Stomach (tissue), 8 donors: ENCODE measurements at regions not wholly inside any gene's neighbourhood (a gene's known extent, or its start where the extent isn't known, plus 50 kb on each side); places are given as distances from the start of the nearest gene placed in this dataset.

Experiments used
- DNase-seq, 2 donors: peaks; one replicate each; pipeline versions ENCODE4 v3.0.0 to v3.0.0-alpha.2; 2013 to 2019
- H3K27ac ChIP-seq, 5 donors: fragments of 200-600 bp in 4 of 5; sonication (generic) in 4 of 5; one replicate each; pipeline ENCODE4 v1.5.1; 2013 to 2019; ENCODE audit warnings: mild to moderate bottlenecking in 1 of 5, moderate library complexity in 1 of 5
- H3K27me3 ChIP-seq, 3 donors: fragments of 200-600 bp; sonication (generic); one replicate each; pipeline ENCODE4 v1.5.1; 2017 to 2019; ENCODE audit warnings: mixed run types in 1 of 3
- H3K36me3 ChIP-seq, 4 donors: fragments of 200-600 bp; sonication (generic); 1 replicate in 3 of 4; 2 replicates in 1 of 4; pipeline ENCODE4 v1.5.1; 2016 to 2019
- H3K4me1 ChIP-seq, 4 donors: fragments of 200-600 bp; sonication (generic); one replicate each; pipeline ENCODE4 v1.5.1; 2016 to 2019
- H3K4me3 ChIP-seq, 4 donors: fragments of 200-600 bp; sonication (generic) in 3 of 4; one replicate each; pipeline ENCODE4 v1.5.1; 2016 to 2019; ENCODE audit warnings: mild to moderate bottlenecking in 1 of 4
- H3K9me3 ChIP-seq, 4 donors: fragments of 200-600 bp; sonication (generic); one replicate each; pipeline ENCODE4 v1.5.1; 2016 to 2019
- EP300 ChIP-seq: sonication (generic); formaldehyde crosslinking; IDR thresholded peaks from one replicate; pipeline ENCODE4 v1.6.1; 2017; ENCODE audit warnings: antibody characterized with exemption
- POLR2A ChIP-seq, 4 donors: fragments of 450-650 bp; IDR thresholded peaks; one replicate each; pipeline ENCODE4 v1.6.1; 2016; ENCODE audit warnings: antibody characterized with exemption in 4 of 4, control low read depth in 2 of 4, mild to moderate bottlenecking in 1 of 4, moderate library complexity in 1 of 4
- POLR2AphosphoS5 ChIP-seq, 3 donors: sonication (generic); formaldehyde crosslinking; IDR thresholded peaks; one replicate each; pipeline ENCODE4 v1.6.1; 2016; ENCODE audit warnings: antibody characterized with exemption in 3 of 3
- WGBS, 5 donors: extraction: QIAGEN DNeasy Blood & Tissue Kit in 3 of 5; methylation state at CpG; one replicate each; pipeline versions ENCODE4 v1.1.5 to v1.1.7; 2013 to 2018; 5-methylcytosine and 5-hydroxymethylcytosine counted together
- intact Hi-C: fragments of 100-400 bp; cut with DNase I; formaldehyde crosslinking; loops from one replicate; pipeline ENCODE4 v1.15.1; 2023; ENCODE audit warnings: low total_unique reads
- TF ChIP-seq, protein P1 (sequence below), 7 experiments: fragments of 450-650 bp in 4 of 7; fragments of 200-600 bp in 3 of 7; sonication (generic) in 3 of 7; IDR thresholded peaks; one replicate each; pipeline ENCODE4 v1.5.1; 2016 to 2019; ENCODE audit warnings: antibody characterized with exemption in 7 of 7, control low read depth in 2 of 7, mild to moderate bottlenecking in 1 of 7
- donor health status: healthy with polysubstance abuse.
- donor health status: Bipolar disorder and iron deficiency.
- donor health status: healthy.

DNA sequence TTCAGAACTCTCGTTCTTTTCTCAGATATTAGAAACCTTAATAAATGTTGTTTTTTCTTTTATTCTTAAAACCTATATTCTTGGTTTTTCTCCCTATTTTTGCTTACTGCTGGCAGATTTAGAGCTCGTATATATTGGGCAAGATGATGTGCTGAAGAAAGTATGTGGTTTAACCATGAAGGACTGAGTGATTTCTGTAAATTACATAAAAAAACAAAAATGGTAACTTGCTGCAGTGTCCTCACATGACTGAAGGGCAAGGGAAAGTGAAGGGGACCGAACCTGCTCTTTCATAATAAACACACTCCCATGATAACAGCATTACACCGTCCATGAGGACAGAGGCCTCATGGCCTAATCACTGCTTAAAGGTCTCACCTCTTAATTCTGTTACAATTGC is 393.8 kb upstream of the ZNF608 start:
- H3K27ac ChIP-seq: no peak overlapping the region
- H3K36me3 ChIP-seq: no peaks in the 10 kb centered on the region
- no peak for DNase-seq
- WGBS, 5 donors: 73 to 82% (median 77%) methylated on average over 4 of the region's 4 CpGs
- no peaks in the 10 kb centered on the region for H3K4me1 ChIP-seq
- H3K27me3 ChIP-seq: no peaks in the 10 kb centered on the region
- H3K9me3 ChIP-seq: no peaks in the 10 kb centered on the region
- no peak for TF ChIP-seq POLR2AphosphoS5 (IDR thresholded peaks at IDR 0.05)
- TF ChIP-seq POLR2A (IDR thresholded peaks at IDR 0.05): no peak
- TF ChIP-seq, protein P1, sequence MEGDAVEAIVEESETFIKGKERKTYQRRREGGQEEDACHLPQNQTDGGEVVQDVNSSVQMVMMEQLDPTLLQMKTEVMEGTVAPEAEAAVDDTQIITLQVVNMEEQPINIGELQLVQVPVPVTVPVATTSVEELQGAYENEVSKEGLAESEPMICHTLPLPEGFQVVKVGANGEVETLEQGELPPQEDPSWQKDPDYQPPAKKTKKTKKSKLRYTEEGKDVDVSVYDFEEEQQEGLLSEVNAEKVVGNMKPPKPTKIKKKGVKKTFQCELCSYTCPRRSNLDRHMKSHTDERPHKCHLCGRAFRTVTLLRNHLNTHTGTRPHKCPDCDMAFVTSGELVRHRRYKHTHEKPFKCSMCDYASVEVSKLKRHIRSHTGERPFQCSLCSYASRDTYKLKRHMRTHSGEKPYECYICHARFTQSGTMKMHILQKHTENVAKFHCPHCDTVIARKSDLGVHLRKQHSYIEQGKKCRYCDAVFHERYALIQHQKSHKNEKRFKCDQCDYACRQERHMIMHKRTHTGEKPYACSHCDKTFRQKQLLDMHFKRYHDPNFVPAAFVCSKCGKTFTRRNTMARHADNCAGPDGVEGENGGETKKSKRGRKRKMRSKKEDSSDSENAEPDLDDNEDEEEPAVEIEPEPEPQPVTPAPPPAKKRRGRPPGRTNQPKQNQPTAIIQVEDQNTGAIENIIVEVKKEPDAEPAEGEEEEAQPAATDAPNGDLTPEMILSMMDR (IDR thresholded peaks at IDR 0.05): no peak
- TF ChIP-seq EP300: no peak
- intact Hi-C loops: no loop called here
- no peak overlapping the region for H3K4me3 ChIP-seq

DNA sequence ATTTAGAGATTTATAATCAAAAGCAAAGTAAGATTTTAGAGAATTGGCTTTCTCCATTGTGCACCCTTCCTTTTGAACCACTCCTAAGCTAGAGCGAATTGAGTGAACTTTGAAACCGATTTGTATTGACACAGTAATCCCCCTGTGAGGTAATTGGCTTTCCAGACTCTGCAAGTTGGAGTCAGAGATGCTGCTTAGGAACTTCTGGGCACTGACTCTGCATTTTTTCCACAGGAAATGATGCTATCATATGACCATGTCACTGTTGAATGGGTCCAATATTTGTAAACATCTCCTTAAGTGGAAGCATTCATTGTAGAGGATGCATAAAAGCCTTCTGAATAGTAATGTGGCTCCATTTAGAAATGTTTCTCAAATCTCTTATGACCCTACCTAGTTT is 394.4 kb upstream of the ZNF608 start:
- no peak overlapping the region for H3K27ac ChIP-seq
- intact Hi-C loops: no loop called here
- H3K36me3 ChIP-seq: no peaks in the 10 kb centered on the region
- H3K4me1 ChIP-seq: no peaks in the 10 kb centered on the region
- H3K9me3 ChIP-seq: no peaks in the 10 kb centered on the region
- peak in 1 of 2 donors; percentile 68 for DNase-seq
- no peaks in the 10 kb centered on the region for H3K27me3 ChIP-seq
- TF ChIP-seq POLR2AphosphoS5 (IDR thresholded peaks at IDR 0.05) (peak in 1 of 3 donors; percentile 33), POLR2A (IDR thresholded peaks at IDR 0.05) (no peak)
- WGBS, 5 donors: 45 to 62% (median 59%) methylated on average over 2 of the region's 2 CpGs
- no peak overlapping the region for H3K4me3 ChIP-seq

DNA sequence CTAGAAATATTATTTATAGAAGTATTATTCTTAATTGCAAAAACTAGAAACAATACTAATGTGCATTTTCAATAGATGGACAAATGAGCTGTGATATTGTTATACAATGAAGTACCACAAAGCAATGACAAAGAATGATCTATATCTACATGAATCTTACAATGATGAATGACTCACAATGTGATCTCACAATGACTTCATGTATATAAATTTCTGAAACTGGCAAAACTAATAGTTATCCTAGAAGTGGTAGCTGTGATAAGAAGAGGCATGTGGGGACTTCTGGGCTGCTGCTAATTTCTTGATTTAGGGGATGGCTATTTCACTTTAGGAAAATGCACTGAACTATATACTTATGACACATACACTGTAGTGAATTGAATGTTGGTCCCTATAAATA is 396.0 kb upstream of the ZNF608 start:
- H3K27ac ChIP-seq: no peak overlapping the region
- H3K9me3 ChIP-seq: no peaks in the 10 kb centered on the region
- H3K27me3 ChIP-seq: no peaks in the 10 kb centered on the region
- no peak overlapping the region for H3K4me3 ChIP-seq
- intact Hi-C loops: no loop called here
- H3K4me1 ChIP-seq: no peaks in the 10 kb centered on the region
- DNase-seq: no peak
- no peaks in the 10 kb centered on the region for H3K36me3 ChIP-seq
- TF ChIP-seq POLR2A (IDR thresholded peaks at IDR 0.05): no peak
- no peak for TF ChIP-seq POLR2AphosphoS5 (IDR thresholded peaks at IDR 0.05)
- TF ChIP-seq, protein P1 (IDR thresholded peaks at IDR 0.05): no peak
- no peak for TF ChIP-seq EP300

DNA sequence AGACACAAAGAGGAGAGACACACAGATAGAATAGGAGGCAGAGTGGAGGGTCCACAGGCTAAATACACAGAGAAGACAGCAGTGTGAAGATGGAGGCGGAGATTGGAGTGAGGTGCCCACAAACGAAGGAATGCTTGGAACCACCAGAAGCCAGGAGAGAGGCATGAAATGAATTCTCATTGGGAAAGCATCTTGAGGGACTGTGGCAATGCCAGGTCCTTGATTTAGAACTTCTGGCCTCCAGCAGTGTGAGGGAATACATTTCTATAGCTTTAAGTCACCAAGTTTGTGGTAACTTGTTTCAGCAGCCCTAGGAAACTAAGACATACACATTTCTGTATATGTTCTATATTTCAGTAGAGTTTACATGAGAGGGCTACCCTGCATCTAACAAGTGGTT is 396.6 kb upstream of the ZNF608 start:
- no peak overlapping the region for H3K4me3 ChIP-seq
- no peak for DNase-seq
- no peaks in the 10 kb centered on the region for H3K36me3 ChIP-seq
- no peak overlapping the region for H3K27ac ChIP-seq
- H3K4me1 ChIP-seq: no peaks in the 10 kb centered on the region
- H3K27me3 ChIP-seq: no peaks in the 10 kb centered on the region
- TF ChIP-seq POLR2AphosphoS5 (IDR thresholded peaks at IDR 0.05) (no peak), EP300 (no peak), POLR2A (IDR thresholded peaks at IDR 0.05) (no peak)
- TF ChIP-seq, protein P1 (IDR thresholded peaks at IDR 0.05): no peak
- intact Hi-C loops: no loop called here
- no peaks in the 10 kb centered on the region for H3K9me3 ChIP-seq
- 93 to 97% (median 95%) methylated on average over 2 of the region's 2 CpGs for WGBS, 5 donors

DNA sequence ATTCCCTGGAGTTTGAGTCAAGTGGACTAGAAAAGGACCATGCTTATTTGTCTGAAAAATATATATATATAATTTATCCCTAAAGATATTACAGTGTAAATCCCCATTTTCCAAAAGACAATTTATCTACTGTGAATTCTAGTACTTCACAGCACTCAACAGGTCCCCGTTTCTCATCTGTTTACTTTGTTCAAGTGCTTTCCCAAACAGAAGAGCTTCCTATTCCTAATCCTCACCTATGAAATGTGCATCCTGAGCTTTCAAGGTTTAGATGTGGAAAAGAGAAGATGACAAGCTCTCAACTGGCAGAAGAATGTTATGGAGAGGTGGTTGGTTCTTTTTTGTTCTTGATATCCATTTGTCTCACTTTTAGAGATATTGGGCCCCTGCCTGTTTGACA is 401.6 kb upstream of the ZNF608 start:
- H3K36me3 ChIP-seq: no peaks in the 10 kb centered on the region
- DNase-seq: no peak
- 56 to 90% (median 81%) methylated on average over 1 of the region's 1 CpG for WGBS, 5 donors
- intact Hi-C loops: no loop called here
- no peak for TF ChIP-seq POLR2AphosphoS5 (IDR thresholded peaks at IDR 0.05)
- H3K9me3 ChIP-seq: no peaks in the 10 kb centered on the region
- H3K4me3 ChIP-seq: no peak overlapping the region
- H3K27ac ChIP-seq: no peak overlapping the region
- peaks cover 0 to 6% (median 2%) of the 10 kb centered on the region in 4 donors for H3K4me1 ChIP-seq
- H3K27me3 ChIP-seq: no peaks in the 10 kb centered on the region
